Right atrium auricular region (tissue), 2 donors: ENCODE measurements at regions not wholly inside any gene's neighbourhood (a gene's known extent, or its start where the extent isn't known, plus 50 kb on each side); places are given as distances from the start of the nearest gene placed in this dataset.

Experiments
- DNase-seq: peaks from one replicate; pipeline ENCODE4 v3.0.0-alpha.2; 2019; ENCODE audit warnings: low spot score
- H3K27ac ChIP-seq, 2 donors: fragments of 200-600 bp; sonication (generic); 1 replicate in 1 of 2; 2 replicates in 1 of 2; pipeline ENCODE4 v1.5.1; 2016 to 2019
- H3K27me3 ChIP-seq, 2 donors: fragments of 200-600 bp; sonication (generic); one replicate each; pipeline versions ENCODE4 v1.5.1 to v1.6.0; 2017 to 2019
- H3K36me3 ChIP-seq: fragments of 200-600 bp; sonication (generic); one replicate; pipeline ENCODE4 v1.5.1; 2016
- H3K4me1 ChIP-seq, 2 donors: fragments of 200-600 bp; sonication (generic); one replicate each; pipeline versions ENCODE4 v1.5.1 to v1.6.0; 2017 to 2019
- H3K4me3 ChIP-seq, 2 donors: fragments of 200-600 bp; sonication (generic); 1 replicate in 1 of 2; 2 replicates in 1 of 2; pipeline ENCODE4 v1.5.1; 2017 to 2019; ENCODE audit warnings: mild to moderate bottlenecking in 1 of 2, moderate library complexity in 1 of 2
- H3K9me3 ChIP-seq, 2 donors: fragments of 200-600 bp; sonication (generic); one replicate each; pipeline ENCODE4 v1.5.1; 2019
- TF ChIP-seq, protein P1 (sequence below), 2 donors: fragments of 200-600 bp; sonication (generic); IDR thresholded peaks; one replicate each; pipeline ENCODE4 v1.5.1; 2019; ENCODE audit warnings: antibody characterized with exemption in 2 of 2

DNA sequence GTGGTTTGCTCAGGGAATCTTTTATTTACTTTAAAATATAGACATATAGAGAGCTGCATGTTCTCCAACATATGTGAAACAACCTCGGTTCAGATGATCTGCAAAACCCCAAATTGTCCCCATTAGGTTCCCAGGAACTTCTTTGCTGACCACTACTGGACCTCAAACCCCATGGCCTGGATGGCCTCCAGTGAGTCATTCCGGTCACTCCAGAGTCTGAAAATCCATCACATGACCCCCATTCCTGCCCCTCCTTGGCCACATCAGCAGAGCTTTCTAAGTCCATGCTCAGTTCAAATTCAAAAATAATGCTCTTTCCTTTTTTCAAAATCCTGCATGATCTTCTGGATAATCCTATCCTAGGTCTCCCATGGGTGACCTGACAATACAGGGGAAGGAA lies 271.0 kb downstream of the TNS1 start:
- no peaks in the 10 kb centered on the region for H3K9me3 ChIP-seq
- no peak for DNase-seq
- no peak overlapping the region for H3K4me3 ChIP-seq
- H3K4me1 ChIP-seq = peaks cover 0 to 46% of the 10 kb centered on the region in 2 donors
- no peaks in the 10 kb centered on the region for H3K36me3 ChIP-seq
- TF ChIP-seq, protein P1, sequence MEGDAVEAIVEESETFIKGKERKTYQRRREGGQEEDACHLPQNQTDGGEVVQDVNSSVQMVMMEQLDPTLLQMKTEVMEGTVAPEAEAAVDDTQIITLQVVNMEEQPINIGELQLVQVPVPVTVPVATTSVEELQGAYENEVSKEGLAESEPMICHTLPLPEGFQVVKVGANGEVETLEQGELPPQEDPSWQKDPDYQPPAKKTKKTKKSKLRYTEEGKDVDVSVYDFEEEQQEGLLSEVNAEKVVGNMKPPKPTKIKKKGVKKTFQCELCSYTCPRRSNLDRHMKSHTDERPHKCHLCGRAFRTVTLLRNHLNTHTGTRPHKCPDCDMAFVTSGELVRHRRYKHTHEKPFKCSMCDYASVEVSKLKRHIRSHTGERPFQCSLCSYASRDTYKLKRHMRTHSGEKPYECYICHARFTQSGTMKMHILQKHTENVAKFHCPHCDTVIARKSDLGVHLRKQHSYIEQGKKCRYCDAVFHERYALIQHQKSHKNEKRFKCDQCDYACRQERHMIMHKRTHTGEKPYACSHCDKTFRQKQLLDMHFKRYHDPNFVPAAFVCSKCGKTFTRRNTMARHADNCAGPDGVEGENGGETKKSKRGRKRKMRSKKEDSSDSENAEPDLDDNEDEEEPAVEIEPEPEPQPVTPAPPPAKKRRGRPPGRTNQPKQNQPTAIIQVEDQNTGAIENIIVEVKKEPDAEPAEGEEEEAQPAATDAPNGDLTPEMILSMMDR (IDR thresholded peaks at IDR 0.05) = no peak
- H3K27me3 ChIP-seq = no peaks in the 10 kb centered on the region
- no peak overlapping the region for H3K27ac ChIP-seq

DNA sequence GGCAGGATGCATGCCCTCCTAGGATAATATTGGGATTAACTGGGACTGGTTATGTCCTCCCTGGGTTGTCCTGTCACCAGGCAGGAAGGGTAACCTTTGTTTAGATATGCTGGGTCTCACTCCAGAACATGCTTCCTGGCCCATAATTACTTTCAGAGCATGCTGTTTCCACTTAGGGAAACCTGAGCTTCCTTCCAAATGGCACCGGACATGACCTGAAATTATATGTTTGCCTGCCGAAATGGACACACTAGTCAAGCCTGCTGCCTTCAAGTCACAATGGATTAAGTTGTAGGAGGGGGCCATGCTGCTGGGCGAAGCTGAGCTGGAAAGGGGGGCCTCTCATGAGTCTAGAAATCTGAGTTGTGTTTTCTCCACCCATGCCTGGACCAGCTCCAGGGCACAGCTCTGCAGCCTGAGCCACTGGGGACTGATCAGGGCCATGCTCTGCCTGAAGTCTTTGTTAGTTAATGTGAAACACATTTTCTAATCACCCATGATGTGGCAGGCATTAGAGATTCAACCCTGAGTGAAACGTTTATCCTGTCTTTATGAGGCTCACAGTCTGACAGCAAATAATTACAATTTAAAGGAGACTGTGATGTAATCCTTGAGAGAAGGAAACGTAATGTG lies 273.3 kb downstream of the TNS1 start:
- DNase-seq = no peak
- H3K27ac ChIP-seq = no peak overlapping the region
- peaks cover 0 to 38% of the 10 kb centered on the region in 2 donors for H3K4me1 ChIP-seq

DNA sequence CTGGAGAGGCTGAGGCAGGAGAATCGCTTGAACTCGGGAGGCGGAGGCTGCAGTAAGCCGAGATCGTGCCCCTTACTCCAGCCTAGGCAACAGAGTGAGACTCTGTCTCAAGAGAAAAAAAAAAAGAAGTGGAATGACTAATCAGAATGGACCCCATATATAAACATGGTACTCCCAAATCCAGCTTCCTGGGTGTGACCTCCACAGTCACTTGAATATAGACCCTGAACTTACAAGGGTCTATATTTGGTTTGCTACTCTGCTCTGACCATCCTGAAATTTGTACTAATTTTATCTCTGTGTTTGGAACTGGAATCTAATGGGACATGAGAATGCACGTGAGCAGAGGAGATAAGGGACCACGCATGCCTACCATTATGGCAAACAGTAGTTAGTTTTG lies 275.0 kb downstream of the TNS1 start:
- Histone ChIP-seq H3K4me3 (no peak overlapping the region), H3K4me1 (peaks cover 0 to 30% of the 10 kb centered on the region in 2 donors), H3K27ac (no peak overlapping the region), H3K27me3 (no peaks in the 10 kb centered on the region), H3K9me3 (no peaks in the 10 kb centered on the region), H3K36me3 (no peaks in the 10 kb centered on the region)
- TF ChIP-seq, protein P1 (IDR thresholded peaks at IDR 0.05) = no peak
- DNase-seq = no peak

More for the DNA sequence above, 273.3 kb downstream of the TNS1 start:
- no peaks in the 10 kb centered on the region for H3K36me3 ChIP-seq
- no peaks in the 10 kb centered on the region for H3K9me3 ChIP-seq
- no peaks in the 10 kb centered on the region for H3K27me3 ChIP-seq
- H3K4me3 ChIP-seq = no peak overlapping the region
- TF ChIP-seq, protein P1 (IDR thresholded peaks at IDR 0.05) = no peak

- Histone ChIP-seq H3K9me3 (no peaks in the 10 kb centered on the region), H3K27ac (no peak overlapping the region), H3K36me3 (no peaks in the 10 kb centered on the region), H3K27me3 (no peaks in the 10 kb centered on the region), H3K4me3 (no peak overlapping the region), H3K4me1 (peaks cover 0 to 19% of the 10 kb centered on the region in 2 donors)
- no peak for DNase-seq
- TF ChIP-seq, protein P1 (IDR thresholded peaks at IDR 0.05) = no peak
Observed at GRCh38 chr2:217725409-217725808, 277.4 kb downstream of the TNS1 start.

DNA sequence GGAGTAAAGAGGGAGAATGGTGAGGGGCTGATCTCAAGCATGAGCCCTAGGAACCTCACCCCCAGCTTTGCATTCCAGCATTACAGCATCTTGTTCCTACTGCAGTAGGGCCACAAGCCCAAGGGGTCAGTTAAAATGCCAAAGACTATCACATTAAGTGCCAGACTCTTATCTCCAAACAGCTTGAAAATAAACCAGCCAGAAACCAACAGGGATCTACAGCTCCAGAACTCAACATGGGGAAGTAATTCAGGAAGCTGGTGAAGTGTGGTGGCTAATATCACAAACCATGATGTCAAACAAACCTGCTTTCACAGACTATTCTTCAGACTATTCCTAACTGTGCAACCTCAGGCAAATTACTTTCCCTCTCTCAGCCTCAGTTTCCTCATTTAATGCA lies 278.3 kb downstream of the TNS1 start:
- Histone ChIP-seq H3K9me3 (no peaks in the 10 kb centered on the region), H3K27me3 (no peaks in the 10 kb centered on the region), H3K4me3 (no peak overlapping the region), H3K27ac (no peak overlapping the region), H3K4me1 (peaks cover 0 to 11% of the 10 kb centered on the region in 2 donors), H3K36me3 (no peaks in the 10 kb centered on the region)
- DNase-seq = no peak
- TF ChIP-seq, protein P1 (IDR thresholded peaks at IDR 0.05) = no peak

GRCh38 chr2:217723981-217724380 lies 278.8 kb downstream of the TNS1 start:
- DNase-seq = no peak
- no peaks in the 10 kb centered on the region for H3K9me3 ChIP-seq
- H3K4me1 ChIP-seq = peaks cover 0 to 6% of the 10 kb centered on the region in 2 donors
- H3K27me3 ChIP-seq = no peaks in the 10 kb centered on the region
- TF ChIP-seq, protein P1 (IDR thresholded peaks at IDR 0.05) = no peak
- no peaks in the 10 kb centered on the region for H3K36me3 ChIP-seq
- H3K27ac ChIP-seq = no peak overlapping the region
- no peak overlapping the region for H3K4me3 ChIP-seq
